HG02678 (cell line): ENCODE measurements at regions not wholly inside any gene's neighbourhood (a gene's known extent, or its start where the extent isn't known, plus 50 kb on each side); places are given as distances from the start of the nearest gene placed in this dataset.

Experiments
- ATAC-seq: cut with Tn5 transposase; IDR thresholded peaks from one replicate; pipeline ENCODE4 v1.9.1; 2021; ENCODE audit warnings: mild to moderate bottlenecking, moderate library complexity; ENCODE audit not compliant: unreplicated experiment

DNA sequence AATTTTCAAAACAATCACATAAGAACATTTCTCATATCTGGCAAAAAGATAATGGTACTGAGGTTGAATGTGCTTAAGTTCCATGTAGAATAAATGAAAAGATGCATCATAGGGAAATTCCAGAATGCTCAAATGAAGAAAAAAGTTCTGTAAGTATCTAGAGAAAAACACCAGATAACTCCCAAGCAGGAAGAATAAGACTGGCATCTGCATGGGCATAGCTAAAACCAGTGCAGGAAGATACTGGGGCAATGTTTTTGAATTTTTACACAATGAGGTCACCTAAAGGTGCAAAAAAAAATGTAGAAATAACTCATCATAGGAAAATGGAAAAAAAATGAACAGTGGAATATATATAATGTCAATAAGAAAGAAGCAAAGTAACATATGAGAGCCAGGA lies 275.2 kb downstream of the BAMBI start:
- no peak for ATAC-seq

DNA sequence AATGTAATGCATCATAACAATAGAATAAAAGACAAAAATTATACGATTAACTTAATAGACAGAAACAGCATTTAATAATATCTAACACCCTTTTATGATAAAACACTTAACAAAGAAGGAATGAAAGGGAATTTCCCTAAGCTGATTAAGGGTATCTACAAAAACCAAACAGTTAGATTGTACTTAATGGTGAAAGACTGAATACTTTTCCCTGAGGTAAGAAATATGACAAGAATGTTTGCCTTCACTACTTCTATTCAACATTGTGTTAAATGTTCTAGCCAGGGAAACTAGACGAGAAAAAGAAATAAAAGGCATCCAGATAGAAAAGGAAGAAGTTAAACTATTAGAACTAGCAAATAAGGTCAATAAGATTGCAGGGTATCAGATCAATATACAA lies 276.9 kb downstream of the BAMBI start:
- no peak for ATAC-seq

DNA sequence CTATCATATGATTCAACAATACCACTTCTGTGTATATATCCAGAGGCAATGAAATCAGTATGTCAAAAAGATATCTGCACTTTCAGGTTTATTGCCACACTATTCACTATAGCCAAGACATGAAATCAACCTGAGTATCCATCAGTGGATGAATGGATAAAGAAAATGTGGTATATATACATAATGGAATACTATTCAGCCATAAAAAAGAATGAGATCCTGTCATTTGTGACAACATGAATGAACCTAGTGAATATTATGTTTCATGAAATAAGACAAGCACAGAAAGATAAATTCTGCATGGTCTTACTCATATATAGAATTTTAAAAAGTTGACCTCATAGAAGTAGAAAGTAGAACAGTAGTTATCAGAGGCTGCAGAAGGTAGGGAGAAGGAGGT lies 281.1 kb downstream of the BAMBI start:
- no peak for ATAC-seq

- ATAC-seq = no peak
Measured at GRCh38 chr10:28959850-28960501, 282.7 kb downstream of the BAMBI start.

GRCh38 chr10:28962768-28963167 lies 285.4 kb downstream of the BAMBI start:
- no peak for ATAC-seq

GRCh38 chr10:28963539-28964221 lies 286.4 kb downstream of the BAMBI start:
- ATAC-seq = no peak

DNA sequence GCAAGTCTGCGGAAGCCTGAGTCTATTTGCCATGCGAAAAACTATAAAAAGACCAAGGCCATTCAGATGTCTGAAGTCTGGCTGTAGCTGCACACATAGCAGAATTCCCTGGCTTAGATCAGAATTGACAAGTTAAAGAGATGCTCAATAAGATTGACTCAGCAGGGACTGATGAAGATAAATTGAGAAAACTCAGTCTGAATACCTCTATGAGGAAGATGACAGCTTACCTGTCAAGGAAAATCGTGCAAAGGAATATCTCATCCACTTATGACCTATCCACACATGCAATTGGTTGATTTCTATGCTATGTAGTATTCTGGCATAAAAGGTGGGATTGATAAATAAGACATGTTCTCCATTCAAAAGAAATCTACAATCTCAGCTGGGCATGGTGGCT lies 288.6 kb downstream of the BAMBI start:
- no peak for ATAC-seq

- no peak for ATAC-seq
Measured at GRCh38 chr10:28967031-28967430, 289.7 kb downstream of the BAMBI start.

- no peak for ATAC-seq
Measured at GRCh38 chr10:28969413-28969812, 292.1 kb downstream of the BAMBI start.

DNA sequence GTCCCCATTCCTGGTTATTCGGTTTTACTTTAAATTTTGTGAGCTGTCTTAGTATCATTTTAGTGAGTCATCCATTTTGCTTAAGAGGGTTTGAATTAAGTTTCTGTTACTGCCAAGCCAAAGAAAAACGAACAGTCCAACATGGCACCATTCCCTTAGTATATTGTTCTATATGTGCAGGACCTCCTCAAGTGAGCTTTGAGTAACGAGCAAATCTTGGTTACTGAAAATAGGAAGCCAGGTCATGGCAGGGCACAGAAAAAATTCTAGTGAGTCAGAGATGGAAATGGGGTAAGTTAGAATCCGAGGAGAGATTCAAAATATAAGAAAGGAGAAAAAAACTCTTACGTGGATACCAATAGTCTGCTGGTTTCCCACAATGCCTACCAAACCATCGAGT lies 292.9 kb downstream of the BAMBI start:
- ATAC-seq = no peak

DNA sequence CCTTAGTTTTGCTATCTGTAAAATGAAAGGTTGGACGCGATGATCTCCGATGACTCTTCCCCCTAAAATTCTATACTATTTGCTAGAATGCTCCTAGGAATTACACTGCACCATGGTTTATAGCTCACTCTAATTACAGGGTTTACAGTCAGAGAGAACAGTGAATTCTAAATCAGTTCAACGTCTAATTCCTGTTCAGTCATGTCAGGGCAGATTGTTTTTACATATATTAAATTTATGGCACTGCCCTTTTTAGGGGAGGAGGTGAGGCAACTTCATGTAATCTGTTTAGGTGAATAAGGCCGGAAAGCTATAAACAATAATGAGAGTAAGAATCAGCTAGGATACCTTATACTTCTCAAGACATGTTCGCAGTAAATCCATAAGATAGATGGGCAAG lies 293.9 kb downstream of the BAMBI start:
- ATAC-seq = no peak

- ATAC-seq = no peak
Measured at GRCh38 chr10:28971764-28972163, 294.4 kb downstream of the BAMBI start.

DNA sequence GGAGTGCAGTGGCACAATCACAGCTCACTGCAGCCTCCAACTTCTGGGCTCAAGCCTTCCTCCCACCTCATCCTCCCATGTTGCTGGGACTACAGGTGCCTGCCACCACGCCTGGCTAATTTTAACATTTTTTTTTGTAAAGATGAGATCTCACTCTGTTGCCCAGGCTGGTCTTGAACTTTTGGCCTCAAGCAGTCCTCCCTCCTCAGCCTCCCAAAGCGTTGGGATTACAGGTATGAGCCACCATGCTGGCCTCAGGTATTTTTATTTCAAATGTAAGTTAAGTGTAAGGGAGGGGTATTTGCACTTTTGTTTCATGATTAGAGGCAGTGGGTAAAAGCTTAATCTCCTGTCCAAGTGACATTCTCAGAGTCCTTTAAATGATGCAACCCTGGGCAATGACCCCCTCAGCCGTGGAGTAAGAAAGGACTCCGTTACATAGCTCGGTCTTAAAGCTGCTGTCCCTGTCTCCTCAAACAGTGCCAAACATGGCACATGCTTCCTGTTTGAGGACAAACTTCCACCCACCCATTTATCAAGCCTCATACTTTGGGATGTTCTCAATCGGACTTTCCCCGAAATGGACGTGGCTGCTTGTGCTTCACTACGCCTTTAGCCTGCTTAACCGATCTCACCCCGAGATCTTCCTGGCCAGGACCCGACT lies 296.1 kb downstream of the BAMBI start:
- ATAC-seq = no peak

DNA sequence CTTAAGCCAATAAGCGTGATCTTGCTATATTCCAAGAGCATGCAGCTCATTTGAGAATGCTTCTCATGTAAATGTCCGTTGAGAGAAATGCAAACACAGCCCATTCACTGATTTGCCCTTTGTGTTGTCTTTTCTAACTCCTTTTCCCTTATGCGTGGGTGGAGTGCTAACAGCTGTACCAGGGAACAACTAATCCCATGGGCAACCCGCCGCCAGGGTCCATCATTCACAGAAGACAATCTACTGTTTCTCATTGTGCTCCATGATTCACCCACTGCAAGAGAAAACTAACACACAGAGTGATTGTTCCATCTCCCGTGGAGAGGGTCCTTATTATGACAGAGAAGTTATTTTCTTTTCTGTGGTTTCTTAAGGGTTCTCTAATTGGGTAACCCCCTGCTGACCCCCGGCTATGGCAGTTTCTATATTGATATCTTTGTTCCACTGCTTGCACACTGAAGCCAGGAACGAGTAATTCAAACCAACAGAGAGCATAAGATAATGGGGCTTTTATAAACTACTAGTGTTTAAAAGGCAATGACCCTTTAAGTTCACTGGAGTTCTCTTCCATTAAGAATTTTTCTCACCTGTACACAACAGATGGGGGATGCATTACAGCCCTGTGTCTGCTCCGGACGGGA lies 298.7 kb downstream of the BAMBI start:
- ATAC-seq = no peak

GRCh38 chr10:28977518-28977917 lies 300.2 kb downstream of the BAMBI start:
- no peak for ATAC-seq

DNA sequence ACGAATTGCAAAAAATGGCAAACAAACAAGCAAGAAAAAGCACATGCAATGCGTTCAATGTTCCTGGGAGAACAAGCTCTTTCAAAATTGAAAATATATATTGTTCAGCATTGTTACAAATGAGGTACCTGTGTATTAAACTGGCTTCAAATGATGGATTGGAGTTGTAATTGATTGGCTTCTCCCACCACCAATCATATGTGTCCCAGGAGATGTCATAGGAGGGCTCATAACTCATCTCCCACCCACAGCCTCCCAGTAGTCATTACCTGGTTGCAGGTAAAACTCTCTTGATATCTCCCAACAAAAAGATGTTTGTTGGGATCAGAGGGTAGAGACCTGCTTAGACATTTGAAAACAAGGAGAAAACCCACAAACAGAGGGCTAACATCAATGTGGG lies 302.9 kb downstream of the BAMBI start:
- ATAC-seq = no peak

DNA sequence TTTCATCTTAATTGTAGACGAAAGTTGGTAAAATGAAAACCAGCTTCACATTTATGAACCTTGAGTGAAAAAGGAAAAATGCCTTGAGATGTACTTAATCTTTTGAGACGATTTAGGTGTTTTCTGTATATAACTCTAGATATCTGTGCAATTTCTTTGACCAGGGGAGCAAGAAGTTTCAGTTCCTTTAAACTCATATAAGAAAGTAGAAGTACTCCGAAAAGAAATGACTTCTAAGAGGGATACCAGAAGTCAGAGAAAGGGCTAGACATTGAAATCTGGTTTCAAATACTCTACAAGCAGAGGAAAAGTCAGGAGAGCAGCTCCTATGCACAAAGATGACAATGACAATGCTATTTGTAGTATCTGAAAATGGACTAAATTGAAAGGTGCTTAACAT lies 303.7 kb downstream of the BAMBI start:
- peak; percentile 68 for ATAC-seq

GRCh38 chr10:28982974-28983373 lies 305.7 kb downstream of the BAMBI start:
- ATAC-seq = no peak

DNA sequence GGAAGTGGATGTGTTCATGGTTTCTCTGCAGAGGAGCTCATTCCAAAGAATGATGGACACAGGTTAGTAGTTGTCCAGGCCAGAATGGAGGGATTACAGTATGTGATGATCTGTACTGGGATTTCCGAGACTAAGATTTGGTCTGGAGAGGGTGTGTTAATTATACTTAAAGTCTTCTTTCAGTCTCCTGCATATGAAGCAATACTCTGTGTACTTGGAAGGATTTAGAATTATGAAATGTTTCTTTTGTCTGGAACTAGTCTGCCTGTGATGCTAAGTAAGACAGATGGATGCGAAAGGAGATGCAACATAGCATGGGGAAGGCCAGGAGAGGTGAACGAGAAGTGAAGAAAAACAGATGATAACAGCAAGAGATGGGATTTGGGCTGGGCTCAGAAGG lies 305.1 kb upstream of the LYZL1 start:
- no peak for ATAC-seq

DNA sequence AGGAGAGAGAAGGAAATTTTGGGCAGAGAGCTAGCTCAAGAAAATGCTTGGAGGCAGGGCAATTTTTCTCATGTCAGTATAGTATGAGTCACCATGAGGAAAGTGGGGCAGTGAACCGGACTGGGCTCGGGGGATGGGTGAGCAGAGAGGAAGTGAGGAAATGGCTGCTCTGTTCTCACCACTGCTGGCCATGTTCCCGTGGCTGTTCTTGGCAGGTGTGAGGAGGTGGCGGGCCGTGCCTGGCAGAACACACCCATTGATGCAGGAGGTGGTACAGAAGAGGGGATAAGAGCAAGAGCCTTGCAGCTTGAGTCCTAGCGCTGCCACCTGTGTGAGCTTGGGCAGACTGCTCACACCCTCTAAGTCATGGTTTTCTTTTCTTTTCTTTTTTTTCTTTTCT lies 304.4 kb upstream of the LYZL1 start:
- ATAC-seq = peak; percentile 88

- ATAC-seq = no peak
Measured at GRCh38 chr10:28985137-28985885, 303.6 kb upstream of the LYZL1 start.
